HUES6 (cell line): ENCODE measurements at regions not wholly inside any gene's neighbourhood (a gene's known extent, or its start where the extent isn't known, plus 50 kb on each side); places are given as distances from the start of the nearest gene placed in this dataset.
A peak's percentile ranks its signal among the peaks of the same experiment; 100 is the strongest.

Source experiments
- H3K27ac ChIP-seq: 2 replicates; pipeline ENCODE4 v1.7.0; 2013; ENCODE audit warnings: low read depth, mild to moderate bottlenecking, low read length, inconsistent platforms
- H3K27me3 ChIP-seq: 2 replicates; pipeline ENCODE4 v1.6.1; 2013; ENCODE audit warnings: low read length; ENCODE audit not compliant: control insufficient read depth, insufficient read depth
- H3K36me3 ChIP-seq: 2 replicates; pipeline ENCODE4 v1.6.1; 2013; ENCODE audit warnings: low read length; ENCODE audit not compliant: control insufficient read depth, insufficient read depth
- H3K4me1 ChIP-seq: 2 replicates; pipeline ENCODE4 v1.6.1; 2013; ENCODE audit warnings: low read length; ENCODE audit not compliant: control insufficient read depth, insufficient read depth
- H3K4me3 ChIP-seq: 2 replicates; pipeline ENCODE4 v1.5.1; 2013; ENCODE audit warnings: low read depth, low read length
- H3K9ac ChIP-seq: one replicate; pipeline ENCODE4 v1.6.1; 2013; ENCODE audit warnings: mild to moderate bottlenecking, low read length
- H3K9me3 ChIP-seq: 2 replicates; pipeline ENCODE4 v1.6.1; 2013; ENCODE audit warnings: low read depth, low read length; ENCODE audit not compliant: control insufficient read depth, insufficient read depth

GRCh38 chr16:50901062-50901461, 159.2 kb downstream of the CYLD start:
- H3K9me3 ChIP-seq: no peaks in the 10 kb centered on the region
- no peaks in the 10 kb centered on the region for H3K36me3 ChIP-seq
- no peaks in the 10 kb centered on the region for H3K27me3 ChIP-seq
- 0 out of 2 replicates have a peak, but pooled peaks cover under 1% of the 10 kb centered on the region for H3K4me1 ChIP-seq
- H3K4me3 ChIP-seq: no peak overlapping the region
- no peak overlapping the region for H3K9ac ChIP-seq
- no peak overlapping the region for H3K27ac ChIP-seq

- H3K27ac ChIP-seq: no peak overlapping the region
- no peaks in the 10 kb centered on the region for H3K9me3 ChIP-seq
- H3K36me3 ChIP-seq: no peaks in the 10 kb centered on the region
- H3K9ac ChIP-seq: no peak overlapping the region
- no peaks in the 10 kb centered on the region for H3K4me1 ChIP-seq
- no peak overlapping the region for H3K4me3 ChIP-seq
- H3K27me3 ChIP-seq: no peaks in the 10 kb centered on the region
These were observed 158.6 kb downstream of the CYLD start for GRCh38 chr16:50900391-50900942.

DNA sequence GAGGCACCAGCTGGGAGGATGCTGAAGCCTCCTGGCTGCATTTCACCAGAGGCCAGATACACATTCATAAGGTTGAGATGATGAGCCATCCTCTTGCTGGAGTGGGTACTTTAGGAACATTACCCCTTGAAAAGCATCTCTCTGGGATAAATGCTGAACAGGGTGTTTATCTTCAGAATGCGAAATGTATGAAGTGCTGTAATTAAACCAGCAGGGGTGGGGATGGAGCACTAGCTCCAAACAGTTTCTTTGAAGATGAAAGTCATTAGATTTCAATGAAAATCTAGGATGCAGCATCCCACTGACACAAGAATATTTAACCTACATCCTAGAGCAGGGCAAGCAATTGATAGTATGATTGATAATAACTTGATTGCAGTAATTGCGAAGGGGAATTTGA, 158.1 kb downstream of the CYLD start:
- Histone ChIP-seq H3K4me1 (no peaks in the 10 kb centered on the region), H3K27ac (no peak overlapping the region), H3K4me3 (no peak overlapping the region), H3K9me3 (no peaks in the 10 kb centered on the region), H3K9ac (no peak overlapping the region), H3K36me3 (no peaks in the 10 kb centered on the region), H3K27me3 (no peaks in the 10 kb centered on the region)

- Histone ChIP-seq H3K4me1 (no peaks in the 10 kb centered on the region; the same call in 1 of the 2 replicates), H3K27ac (no peak overlapping the region), H3K9me3 (no peaks in the 10 kb centered on the region), H3K27me3 (peaks cover 8% of the 10 kb centered on the region; the same call in 1 of the 2 replicates), H3K4me3 (no peak overlapping the region), H3K9ac (no peak overlapping the region), H3K36me3 (no peaks in the 10 kb centered on the region)
These were observed 147.9 kb downstream of the CYLD start for GRCh38 chr16:50889746-50890145.

GRCh38 chr16:50889276-50889675, 147.4 kb downstream of the CYLD start:
- H3K36me3 ChIP-seq: no peaks in the 10 kb centered on the region
- H3K27ac ChIP-seq: no peak overlapping the region
- H3K4me1 ChIP-seq: no peaks in the 10 kb centered on the region; the same call in 1 of the 2 replicates
- H3K4me3 ChIP-seq: no peak overlapping the region
- H3K9ac ChIP-seq: no peak overlapping the region
- no peaks in the 10 kb centered on the region for H3K9me3 ChIP-seq
- peaks cover 8% of the 10 kb centered on the region; the same call in 1 of the 2 replicates for H3K27me3 ChIP-seq

- no peaks in the 10 kb centered on the region for H3K9me3 ChIP-seq
- H3K4me1 ChIP-seq: no peaks in the 10 kb centered on the region; the same call in 1 of the 2 replicates
- no peak overlapping the region for H3K27ac ChIP-seq
- H3K9ac ChIP-seq: no peak overlapping the region
- no peak overlapping the region for H3K4me3 ChIP-seq
- no peaks in the 10 kb centered on the region for H3K36me3 ChIP-seq
- peaks cover 5% of the 10 kb centered on the region; the same call in 1 of the 2 replicates for H3K27me3 ChIP-seq
These were observed 146.8 kb downstream of the CYLD start for GRCh38 chr16:50888486-50889261.

DNA sequence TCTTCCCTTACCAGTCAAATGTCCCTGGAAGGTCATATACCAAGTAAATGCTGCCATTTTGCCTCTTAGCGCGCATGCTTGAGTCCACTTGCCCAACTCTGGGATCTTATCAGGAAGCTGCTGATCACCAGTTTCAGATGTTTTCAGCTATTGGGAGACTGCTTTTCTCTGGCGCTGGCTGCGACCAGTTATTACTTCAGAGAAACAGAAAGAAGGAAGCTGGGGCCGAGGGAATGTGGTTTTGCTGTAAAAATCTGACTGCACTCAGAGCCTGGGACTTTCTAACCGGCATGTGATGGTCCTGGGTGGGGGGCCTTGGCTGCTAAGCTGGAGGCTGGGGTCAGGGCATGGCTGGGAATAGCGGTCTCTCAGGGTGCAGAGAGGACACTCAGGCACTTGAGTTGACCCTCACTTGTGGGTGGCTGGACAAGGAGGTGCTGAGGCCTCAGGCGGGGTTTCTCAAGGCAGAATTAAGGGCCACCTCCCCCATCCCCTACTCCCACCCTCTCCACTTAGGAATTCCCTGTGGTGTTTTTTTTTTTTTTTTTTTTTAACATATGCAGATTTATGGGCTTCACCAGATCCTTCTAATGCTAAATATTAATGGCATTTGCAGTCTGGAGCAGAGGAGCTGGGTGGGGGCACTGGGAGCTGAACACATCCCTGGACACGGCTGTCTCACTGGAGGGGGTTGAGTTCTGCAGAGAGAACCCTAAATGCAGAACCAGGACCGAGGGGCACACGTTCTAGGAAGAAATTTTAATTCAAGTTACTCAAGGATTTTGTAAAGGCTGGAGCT, 145.8 kb downstream of the CYLD start:
- H3K27me3 ChIP-seq: no peaks in the 10 kb centered on the region; the same call in 1 of the 2 replicates

DNA sequence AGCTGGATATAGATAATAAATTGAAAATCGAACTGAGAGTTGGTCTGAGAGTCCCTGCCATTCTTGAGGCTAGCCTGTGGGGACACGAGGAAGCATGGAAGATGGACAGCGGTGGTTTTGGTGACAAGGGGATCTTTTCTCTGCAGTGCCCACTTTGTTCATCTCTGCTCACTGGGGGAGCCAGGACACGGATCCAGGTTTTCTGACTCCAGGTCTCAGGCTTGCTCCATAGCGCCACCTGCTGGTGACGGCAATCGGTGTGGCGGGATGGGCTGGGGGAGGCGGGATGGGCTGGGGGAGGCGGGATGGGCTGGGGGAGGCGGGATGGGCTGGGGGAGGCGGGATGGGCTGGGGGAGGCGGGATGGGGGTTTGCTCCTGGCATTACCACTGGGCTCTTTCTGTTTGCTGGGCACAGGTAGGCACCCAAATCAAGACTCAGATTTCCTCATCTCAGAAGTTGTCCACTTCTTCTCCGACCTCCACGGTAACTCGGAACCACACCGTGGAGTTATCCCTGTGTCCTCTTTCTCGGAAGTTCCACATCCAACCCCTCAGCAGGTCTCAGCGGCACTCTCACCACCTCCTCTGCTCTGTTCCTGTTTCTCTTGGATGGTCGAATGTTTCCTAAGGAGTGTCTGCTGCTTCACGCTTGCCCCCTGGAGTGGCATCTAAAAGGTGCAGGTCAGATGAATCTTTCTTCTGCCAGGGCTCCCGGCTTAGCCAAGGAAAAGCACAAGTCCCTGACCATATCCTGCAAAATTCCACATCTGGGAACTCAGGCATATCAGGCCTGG, 142.4 kb downstream of the CYLD start:
- H3K27ac ChIP-seq: no peak overlapping the region
- no peaks in the 10 kb centered on the region for H3K36me3 ChIP-seq
- peaks cover 9% of the 10 kb centered on the region for H3K4me1 ChIP-seq
- no peaks in the 10 kb centered on the region for H3K9me3 ChIP-seq
- no peaks in the 10 kb centered on the region for H3K27me3 ChIP-seq
- no peak overlapping the region for H3K9ac ChIP-seq
- H3K4me3 ChIP-seq: peak overlapping the region; percentile 40; the same call in 1 of the 2 replicates

More for the DNA sequence above, 145.8 kb downstream of the CYLD start:
- H3K36me3 ChIP-seq: no peaks in the 10 kb centered on the region
- no peak overlapping the region for H3K4me3 ChIP-seq
- no peaks in the 10 kb centered on the region; the same call in 1 of the 2 replicates for H3K4me1 ChIP-seq
- no peak overlapping the region for H3K9ac ChIP-seq
- H3K27ac ChIP-seq: no peak overlapping the region
- H3K9me3 ChIP-seq: no peaks in the 10 kb centered on the region

GRCh38 chr16:50881956-50882355, 140.1 kb downstream of the CYLD start:
- H3K36me3 ChIP-seq: no peaks in the 10 kb centered on the region
- H3K27ac ChIP-seq: no peak overlapping the region
- H3K4me3 ChIP-seq: no peak overlapping the region
- no peak overlapping the region for H3K9ac ChIP-seq
- peaks cover 9% of the 10 kb centered on the region for H3K4me1 ChIP-seq
- no peaks in the 10 kb centered on the region for H3K27me3 ChIP-seq
- H3K9me3 ChIP-seq: no peaks in the 10 kb centered on the region

DNA sequence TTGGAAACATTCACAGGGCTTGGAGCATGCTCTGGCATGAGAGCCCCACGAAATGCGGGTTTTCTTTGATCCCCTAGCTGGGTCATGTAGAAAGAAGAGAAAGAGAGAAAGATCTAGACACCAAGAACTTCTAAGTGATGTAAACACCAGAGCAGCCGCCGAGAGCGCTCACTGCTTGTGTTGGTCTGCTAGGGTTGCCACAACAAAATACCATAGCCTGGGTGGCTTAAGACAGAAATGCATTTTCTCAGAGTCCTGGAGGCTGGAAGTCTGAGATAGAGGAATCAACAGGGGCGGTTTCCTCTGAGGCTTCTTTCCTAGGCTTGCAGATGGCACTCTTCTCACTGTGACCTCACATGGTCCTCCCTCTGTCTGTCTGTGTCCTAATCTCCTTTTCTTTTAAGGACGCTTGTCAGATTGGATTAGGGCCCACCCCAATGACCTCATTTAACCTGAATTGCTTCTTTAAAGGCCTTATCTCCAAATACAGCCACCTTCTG, 139.5 kb downstream of the CYLD start:
- Histone ChIP-seq H3K27me3 (no peaks in the 10 kb centered on the region), H3K27ac (no peak overlapping the region), H3K36me3 (no peaks in the 10 kb centered on the region), H3K4me3 (no peak overlapping the region), H3K9me3 (no peaks in the 10 kb centered on the region), H3K4me1 (peaks cover 9% of the 10 kb centered on the region), H3K9ac (no peak overlapping the region)
